ENCODE measurements at regions not wholly inside any gene's neighbourhood (a gene's known extent, or its start where the extent isn't known, plus 50 kb on each side); places are given as distances from the start of the nearest gene placed in this dataset.

- Histone ChIP-seq H3K9me3 (ENCODE audit: insufficient read depth, low read length) (no peaks in the 10 kb centered on the region), H3K4me3 (ENCODE audit: low read length) (no peak overlapping the region), H3K36me3 (replicated peaks; ENCODE audit: low read depth, low read length) (no peaks in the 10 kb centered on the region), H3K27me3 (ENCODE audit: low read depth, low read length) (no peaks in the 10 kb centered on the region), H3K4me1 (ENCODE audit: low read length) (no peaks in the 10 kb centered on the region), H3K27ac (ENCODE audit: low read length) (no peak overlapping the region), H3K9ac (ENCODE audit: low read length) (no peak overlapping the region), H2AFZ (ENCODE audit: low read depth, low read length) (no peak overlapping the region), H4K20me1 (ENCODE audit: insufficient read depth, low read length) (no peaks in the 10 kb centered on the region), H3K4me2 (ENCODE audit: low read length) (no peak overlapping the region), H3K79me2 (ENCODE audit: low read length) (no peaks in the 10 kb centered on the region)
- no peak for TF ChIP-seq CTCF (IDR thresholded peaks at IDR 0.05; ENCODE audit: low read depth, low read length)
- TF ChIP-seq EZH2phosphoT487 (IDR thresholded peaks at IDR 0.05; ENCODE audit: low read depth), result no peak
These were observed 722.8 kb downstream of the ADCYAP1 start for GRCh38 chr18:1627494-1627893.

DNA sequence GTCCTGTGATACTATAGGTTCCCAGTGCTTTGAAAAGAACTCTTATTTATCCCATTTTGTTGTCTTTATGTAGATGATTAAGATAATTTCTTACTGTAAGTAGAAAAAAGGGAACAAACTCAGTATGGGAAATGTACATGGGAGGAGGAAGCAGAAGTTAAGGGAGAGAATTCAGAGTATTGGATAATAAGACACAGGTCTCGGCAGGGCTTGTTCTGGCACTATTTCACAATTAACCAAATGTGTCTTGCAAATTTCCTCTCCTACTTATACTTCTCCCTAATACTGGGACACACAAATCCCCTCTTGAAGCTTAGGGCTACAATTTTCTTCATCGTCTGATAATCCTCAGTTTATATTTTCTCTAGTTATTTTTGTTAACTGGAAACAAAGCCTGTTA lies 744.0 kb downstream of the ADCYAP1 start:
- H3K4me1 ChIP-seq (ENCODE audit: low read length), result no peaks in the 10 kb centered on the region
- H3K79me2 ChIP-seq (ENCODE audit: low read length), result no peaks in the 10 kb centered on the region
- H3K27ac ChIP-seq (ENCODE audit: low read length), result no peak overlapping the region
- H3K9ac ChIP-seq (ENCODE audit: low read length), result no peak overlapping the region
- H3K9me3 ChIP-seq (ENCODE audit: insufficient read depth, low read length), result no peaks in the 10 kb centered on the region
- H3K4me3 ChIP-seq (ENCODE audit: low read length), result no peak overlapping the region
- no peaks in the 10 kb centered on the region for H4K20me1 ChIP-seq (ENCODE audit: insufficient read depth, low read length)
- no peak overlapping the region for H2AFZ ChIP-seq (ENCODE audit: low read depth, low read length)
- H3K27me3 ChIP-seq (ENCODE audit: low read depth, low read length), result no peaks in the 10 kb centered on the region
- H3K4me2 ChIP-seq (ENCODE audit: low read length), result no peak overlapping the region
- TF ChIP-seq EZH2phosphoT487 (IDR thresholded peaks at IDR 0.05; ENCODE audit: low read depth) (no peak), CTCF (IDR thresholded peaks at IDR 0.05; ENCODE audit: low read depth, low read length) (no peak)
- no peaks in the 10 kb centered on the region for H3K36me3 ChIP-seq (replicated peaks; ENCODE audit: low read depth, low read length)

DNA sequence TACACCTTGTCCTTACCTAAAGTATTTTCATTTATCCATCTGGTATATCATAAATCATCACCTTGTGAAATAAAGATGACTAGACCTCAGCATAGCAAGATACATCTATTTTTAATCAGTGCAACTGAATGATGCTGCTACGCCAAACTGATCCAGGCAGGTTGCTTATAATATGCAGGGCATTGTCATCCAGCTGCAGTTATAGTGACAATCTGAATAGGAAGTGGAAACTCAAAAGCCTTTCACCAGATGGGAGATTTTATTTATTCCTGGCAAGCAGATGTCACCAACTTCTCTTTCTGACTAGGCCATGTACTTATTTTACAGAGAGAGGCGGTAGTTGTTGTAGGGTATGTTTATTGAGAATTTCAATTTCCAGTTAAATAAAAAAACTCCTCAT lies 747.3 kb downstream of the ADCYAP1 start:
- Histone ChIP-seq H3K4me1 (ENCODE audit: low read length) (no peaks in the 10 kb centered on the region), H3K79me2 (ENCODE audit: low read length) (no peaks in the 10 kb centered on the region), H3K9ac (ENCODE audit: low read length) (no peak overlapping the region), H3K4me2 (ENCODE audit: low read length) (no peak overlapping the region), H3K27me3 (ENCODE audit: low read depth, low read length) (no peaks in the 10 kb centered on the region), H2AFZ (ENCODE audit: low read depth, low read length) (no peak overlapping the region), H4K20me1 (ENCODE audit: insufficient read depth, low read length) (no peaks in the 10 kb centered on the region), H3K4me3 (ENCODE audit: low read length) (no peak overlapping the region), H3K9me3 (ENCODE audit: insufficient read depth, low read length) (no peaks in the 10 kb centered on the region), H3K36me3 (replicated peaks; ENCODE audit: low read depth, low read length) (no peaks in the 10 kb centered on the region), H3K27ac (ENCODE audit: low read length) (no peak overlapping the region)
- TF ChIP-seq CTCF (IDR thresholded peaks at IDR 0.05; ENCODE audit: low read depth, low read length) (no peak), EZH2phosphoT487 (IDR thresholded peaks at IDR 0.05; ENCODE audit: low read depth) (no peak)

GRCh38 chr18:1653873-1654272 lies 749.2 kb downstream of the ADCYAP1 start:
- Histone ChIP-seq H3K36me3 (replicated peaks; ENCODE audit: low read depth, low read length) (no peaks in the 10 kb centered on the region), H3K4me2 (ENCODE audit: low read length) (no peak overlapping the region), H4K20me1 (ENCODE audit: insufficient read depth, low read length) (no peaks in the 10 kb centered on the region), H2AFZ (ENCODE audit: low read depth, low read length) (no peak overlapping the region), H3K9ac (ENCODE audit: low read length) (no peak overlapping the region), H3K79me2 (ENCODE audit: low read length) (no peaks in the 10 kb centered on the region), H3K27me3 (ENCODE audit: low read depth, low read length) (no peaks in the 10 kb centered on the region), H3K4me1 (ENCODE audit: low read length) (no peaks in the 10 kb centered on the region), H3K27ac (ENCODE audit: low read length) (no peak overlapping the region), H3K4me3 (ENCODE audit: low read length) (no peak overlapping the region), H3K9me3 (ENCODE audit: insufficient read depth, low read length) (no peaks in the 10 kb centered on the region)
- TF ChIP-seq EZH2phosphoT487 (IDR thresholded peaks at IDR 0.05; ENCODE audit: low read depth), result no peak
- TF ChIP-seq CTCF (IDR thresholded peaks at IDR 0.05; ENCODE audit: low read depth, low read length), result no peak

All from OCI-LY3 (cell line).